CD4-positive, alpha-beta T cell treated with Interleukin-21 for 1 hour (primary cell): ENCODE measurements at regions not wholly inside any gene's neighbourhood (a gene's known extent, or its start where the extent isn't known, plus 50 kb on each side); places are given as distances from the start of the nearest gene placed in this dataset.

Experiments
- DNase-seq: peaks from one replicate; pipeline ENCODE4 v3.0.0-alpha.2; 2020

DNA sequence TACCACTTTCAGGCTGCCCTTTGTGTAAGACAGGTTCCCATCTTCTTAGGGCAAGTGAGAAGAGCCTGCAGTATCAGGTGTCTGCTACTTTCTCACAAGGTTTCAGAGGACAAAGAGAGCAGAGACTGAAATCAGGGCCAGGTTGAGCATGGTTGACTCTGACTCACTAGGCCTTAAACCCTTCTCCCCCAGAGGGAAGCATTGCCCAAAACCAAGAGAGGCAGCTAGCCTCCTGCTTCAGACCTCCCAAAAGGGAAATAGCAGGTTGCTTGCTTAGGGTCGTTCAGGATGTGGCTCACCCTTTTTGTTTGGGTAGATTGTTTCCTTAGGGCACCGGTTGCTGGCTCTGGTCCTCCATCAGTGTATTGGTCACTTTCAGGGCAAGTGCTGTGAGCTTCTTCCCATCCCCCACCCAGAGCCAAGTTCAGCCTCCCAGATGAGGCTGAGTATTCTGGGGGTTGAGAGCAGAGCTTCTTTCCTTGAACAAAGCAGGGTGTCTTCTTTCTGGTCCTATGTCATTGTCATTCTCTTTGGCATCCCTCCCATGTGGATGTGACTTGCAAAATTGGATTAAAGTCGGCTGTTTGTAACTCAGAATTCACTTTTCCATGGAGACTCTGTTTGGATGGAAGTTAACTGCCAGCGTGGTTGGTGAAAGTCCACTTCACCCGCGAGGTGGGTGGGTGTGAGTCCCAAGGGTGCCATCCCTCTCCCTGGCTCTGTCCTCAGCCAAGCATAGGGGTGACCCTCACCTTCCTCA is 55.5 kb upstream of the GALNT2 start:
- no peak for DNase-seq

DNA sequence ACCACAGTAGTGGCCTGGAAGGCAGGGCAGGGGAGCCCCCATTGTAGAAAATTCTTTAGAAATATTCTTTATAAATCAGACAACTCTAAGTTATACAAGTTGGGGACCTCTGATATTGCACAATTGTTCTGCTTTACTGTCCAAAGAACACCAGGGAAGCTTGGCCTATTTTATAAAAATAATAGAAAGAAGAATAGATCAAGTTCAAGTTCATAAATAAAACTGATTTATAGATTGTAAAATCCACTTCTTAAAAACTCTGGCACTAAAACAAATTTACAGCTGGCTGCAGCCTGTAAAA is 55.0 kb upstream of the GALNT2 start:
- no peak for DNase-seq

DNA sequence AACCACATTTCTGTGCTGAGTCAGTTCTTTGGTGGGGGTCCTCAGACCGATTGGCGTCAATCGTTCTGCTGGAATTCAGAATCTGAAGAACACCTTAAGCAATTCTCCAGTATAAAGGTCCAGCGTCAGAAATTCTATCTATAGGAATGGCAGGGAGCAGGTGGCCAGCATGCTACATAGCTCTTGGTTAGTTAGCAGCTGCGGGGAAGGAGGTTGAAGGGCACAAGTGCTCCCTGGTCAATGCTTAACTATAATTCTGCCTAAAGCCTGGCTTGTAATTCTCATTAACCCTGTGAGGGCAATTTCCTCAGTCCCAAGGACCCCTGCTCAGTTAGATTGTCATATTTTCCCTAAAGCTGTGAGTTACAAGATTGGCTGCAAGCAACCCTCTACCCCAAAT is 54.3 kb upstream of the GALNT2 start:
- no peak for DNase-seq

DNA sequence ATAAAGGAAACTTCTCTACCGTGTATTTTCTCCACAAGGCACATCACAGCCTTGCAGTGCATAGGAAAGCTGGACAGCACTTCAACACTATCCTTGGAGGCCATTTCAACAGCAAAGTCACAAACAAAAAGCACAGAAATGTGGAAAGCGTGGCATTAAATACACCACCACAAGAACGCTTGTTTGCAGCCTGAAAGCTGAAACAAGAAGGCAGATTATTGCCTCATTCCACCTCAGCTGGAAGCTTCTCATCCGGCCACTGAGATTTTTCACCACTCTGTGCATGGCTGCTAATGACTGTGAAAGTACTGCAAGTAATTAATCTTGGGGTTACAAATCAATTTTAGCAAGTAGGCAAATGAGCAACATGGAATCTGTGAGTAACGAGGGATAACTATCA is 50.9 kb upstream of the GALNT2 start:
- no peak for DNase-seq
